GM12872 (cell line): ENCODE measurements at regions not wholly inside any gene's neighbourhood (a gene's known extent, or its start where the extent isn't known, plus 50 kb on each side); places are given as distances from the start of the nearest gene placed in this dataset.

Experiments
- CTCF ChIP-seq: IDR thresholded peaks from 3 replicates; pipeline ENCODE4 v1.5.1; 2011; ENCODE audit warnings: low read depth, mild to moderate bottlenecking, low read length, moderate library complexity; ENCODE audit not compliant: insufficient read depth

- TF ChIP-seq CTCF: no peak
Observed at GRCh38 chr4:125010796-125011503, 298.4 kb upstream of the ANKRD50 start.

GRCh38 chr4:125008676-125009075, 296.1 kb upstream of the ANKRD50 start:
- no peak for TF ChIP-seq CTCF

GRCh38 chr4:125004676-125005075, 292.1 kb upstream of the ANKRD50 start:
- TF ChIP-seq CTCF: no peak

- TF ChIP-seq CTCF: no peak
Observed at GRCh38 chr4:125003840-125004239, 291.3 kb upstream of the ANKRD50 start.

GRCh38 chr4:124997991-124998390, 285.5 kb upstream of the ANKRD50 start:
- TF ChIP-seq CTCF: no peak

GRCh38 chr4:124997124-124997523, 284.6 kb upstream of the ANKRD50 start:
- no peak for TF ChIP-seq CTCF

- TF ChIP-seq CTCF: no peak
Observed at GRCh38 chr4:124993838-124994237, 281.3 kb upstream of the ANKRD50 start.
